Endothelial cell of umbilical vein (primary cell): ENCODE measurements at regions not wholly inside any gene's neighbourhood (a gene's known extent, or its start where the extent isn't known, plus 50 kb on each side); places are given as distances from the start of the nearest gene placed in this dataset.

ENCODE experiments used
- BruUV-seq: library from RNA; stranded (reverse); fragments of 400-500 nt; replicated peaks from 2 replicates; lab custom pipeline; 2021; lab: Mats Ljungman, UMichigan
- CTCF ChIA-PET: fragments of 300-600, 350-600 bp; sonication (Branson Sonifier 250); formaldehyde crosslinking; loops from one replicate; lab custom pipeline; 2021; ENCODE audit warnings: antibody characterized with exemption, inconsistent platforms; lab: Charles Lee
- POLR2A ChIA-PET: fragments of 300-600, 350-600 bp; sonication (Branson Sonifier 250); formaldehyde crosslinking; loops from one replicate; lab custom pipeline; 2021; ENCODE audit warnings: antibody characterized with exemption, inconsistent platforms; lab: Charles Lee
- DNase-seq: peaks from one replicate; pipeline ENCODE4 v3.0.0-alpha.2; 2011; ENCODE audit warnings: low read depth, low spot score
- FAIRE-seq: peaks from 2 replicates; lab custom pipeline; 2011; peaks lifted over from hg19 to GRCh38; lab: Jason Lieb, UNC
- H2AFZ ChIP-seq: 2 replicates; pipeline ENCODE4 v1.6.0; 2012; ENCODE audit warnings: low read depth, low read length, control low read depth, inconsistent platforms
- H3K27ac ChIP-seq: 2 replicates; pipeline ENCODE4 v1.5.1; 2011; ENCODE audit warnings: low read depth, mild to moderate bottlenecking, control low read depth, low read length, moderate library complexity; ENCODE audit not compliant: insufficient read depth
- H3K27me3 ChIP-seq, 2 experiments: 2 replicates each; pipeline versions ENCODE4 v1.6.0 to v1.6.1; 2011; ENCODE audit warnings: low read length in 2 of 2, mixed read lengths in 1 of 2; ENCODE audit not compliant: control insufficient read depth in 2 of 2, insufficient read depth in 2 of 2
- H3K36me3 ChIP-seq, 2 experiments: 2 replicates in 1 of 2; 3 replicates in 1 of 2; pipeline ENCODE4 v1.5.1; 2011; ENCODE audit warnings: low read length in 2 of 2, mild to moderate bottlenecking in 1 of 2, moderate library complexity in 1 of 2; ENCODE audit not compliant: control insufficient read depth in 2 of 2, insufficient read depth in 2 of 2; ENCODE audit errors: extremely low read depth in 1 of 2
- H3K4me1 ChIP-seq: 3 replicates; pipeline ENCODE4 v1.5.1; 2011; ENCODE audit warnings: mild to moderate bottlenecking, low read length; ENCODE audit not compliant: control insufficient read depth, insufficient read depth; ENCODE audit errors: extremely low read depth
- H3K4me2 ChIP-seq: 2 replicates; pipeline ENCODE4 v1.6.1; 2011; ENCODE audit warnings: low read length, control low read depth, mixed read lengths; ENCODE audit not compliant: insufficient read depth
- H3K4me3 ChIP-seq, 3 experiments: fragments of 200-600 bp in 1 of 3; sonication (generic), shearing (Covaris generic) in 1 of 3; replicated peaks in 1 of 3; 2 replicates each; pipeline ENCODE4 v1.5.1; 2011 to 2016; ENCODE audit warnings: control low read depth in 3 of 3, low read length in 3 of 3, mild to moderate bottlenecking in 2 of 3, inconsistent platforms in 1 of 3, low read depth in 1 of 3, moderate library complexity in 1 of 3; ENCODE audit not compliant: insufficient read depth in 1 of 3
- H3K79me2 ChIP-seq: 2 replicates; pipeline ENCODE4 v1.6.0; 2012; ENCODE audit warnings: low read length, inconsistent platforms; ENCODE audit not compliant: control insufficient read depth, insufficient read depth
- H3K9ac ChIP-seq: replicated peaks from 2 replicates; pipeline ENCODE3; 2011; ENCODE audit warnings: low read length, control low read depth; ENCODE audit not compliant: insufficient read depth; ENCODE audit errors: extremely low read depth
- H3K9me1 ChIP-seq: replicated peaks from 3 replicates; pipeline ENCODE4 v1.6.0; 2011; ENCODE audit warnings: mild to moderate bottlenecking, low read length; ENCODE audit not compliant: control insufficient read depth, insufficient read depth; ENCODE audit errors: extremely low read depth
- H3K9me3 ChIP-seq: replicated peaks from 2 replicates; pipeline ENCODE4 v1.5.1; 2012; ENCODE audit warnings: low read length, inconsistent platforms; ENCODE audit not compliant: control insufficient read depth, insufficient read depth
- H4K20me1 ChIP-seq: replicated peaks from 2 replicates; pipeline ENCODE3; 2011; ENCODE audit warnings: mild to moderate bottlenecking, low read length; ENCODE audit not compliant: control insufficient read depth, insufficient read depth; ENCODE audit errors: extremely low read depth
- CTCF ChIP-seq, 2 donors: IDR thresholded peaks; 1 replicate in 1 of 2; 2 replicates in 1 of 2; pipeline ENCODE4 v1.5.1; 2011; ENCODE audit warnings: low read length in 2 of 2, mild to moderate bottlenecking in 2 of 2, moderate library complexity in 2 of 2, control low read depth in 1 of 2, inconsistent platforms in 1 of 2, low read depth in 1 of 2; ENCODE audit not compliant: insufficient read depth in 1 of 2; ENCODE audit errors: extremely low read depth in 1 of 2
- EZH2 ChIP-seq: IDR thresholded peaks from 2 replicates; pipeline ENCODE4 v1.6.1; 2012; ENCODE audit warnings: borderline replicate concordance, low read depth, mild to moderate bottlenecking, moderate library complexity, low read length, inconsistent platforms; ENCODE audit not compliant: severe bottlenecking
- FOS ChIP-seq: IDR thresholded peaks from 2 replicates; pipeline ENCODE4 v1.6.1; 2011; ENCODE audit warnings: mild to moderate bottlenecking, low read length, moderate library complexity, borderline replicate concordance; ENCODE audit not compliant: insufficient read depth
- GATA2 ChIP-seq: IDR thresholded peaks from 2 replicates; pipeline ENCODE4 v1.7.0; 2011; ENCODE audit warnings: low read depth, mild to moderate bottlenecking, moderate library complexity, mixed read lengths, low read length; ENCODE audit not compliant: insufficient read length, insufficient read depth
- JUN ChIP-seq: IDR thresholded peaks from 2 replicates; pipeline ENCODE4 v1.6.1; 2011; ENCODE audit warnings: borderline replicate concordance, low read depth; ENCODE audit not compliant: insufficient read length, insufficient read depth
- MYC ChIP-seq: IDR thresholded peaks from one replicate; pipeline ENCODE4 v1.6.1; 2011; ENCODE audit warnings: mild to moderate bottlenecking, low read depth, low read length
- POLR2A ChIP-seq: IDR thresholded peaks from 2 replicates; pipeline ENCODE4 v1.6.1; 2012; ENCODE audit warnings: low read depth, mild to moderate bottlenecking, control low read depth, low read length
- POLR2AphosphoS5 ChIP-seq: IDR thresholded peaks from 2 replicates; pipeline ENCODE4 v1.6.1; 2012; ENCODE audit warnings: low read depth, mild to moderate bottlenecking, control low read depth, low read length, moderate library complexity; ENCODE audit not compliant: insufficient read depth
- dilution Hi-C: fragments of 300-500 bp; cut with MboI; formaldehyde crosslinking; loops from one replicate; pipeline ENCODE4 v1.15.0; 2019; ENCODE audit warnings: low sequenced_read_pairs; ENCODE audit not compliant: extremely low pct_ligation_motif_present
- intact Hi-C: fragments of 100-400 bp; cut with micrococcal nuclease; formaldehyde crosslinking; loops from one replicate; pipeline ENCODE4 v1.10.0; 2022
- TF ChIP-seq, protein P1 (sequence below): IDR thresholded peaks from 2 replicates; pipeline ENCODE4 v1.6.1; 2011; ENCODE audit not compliant: insufficient read depth, insufficient read length

DNA sequence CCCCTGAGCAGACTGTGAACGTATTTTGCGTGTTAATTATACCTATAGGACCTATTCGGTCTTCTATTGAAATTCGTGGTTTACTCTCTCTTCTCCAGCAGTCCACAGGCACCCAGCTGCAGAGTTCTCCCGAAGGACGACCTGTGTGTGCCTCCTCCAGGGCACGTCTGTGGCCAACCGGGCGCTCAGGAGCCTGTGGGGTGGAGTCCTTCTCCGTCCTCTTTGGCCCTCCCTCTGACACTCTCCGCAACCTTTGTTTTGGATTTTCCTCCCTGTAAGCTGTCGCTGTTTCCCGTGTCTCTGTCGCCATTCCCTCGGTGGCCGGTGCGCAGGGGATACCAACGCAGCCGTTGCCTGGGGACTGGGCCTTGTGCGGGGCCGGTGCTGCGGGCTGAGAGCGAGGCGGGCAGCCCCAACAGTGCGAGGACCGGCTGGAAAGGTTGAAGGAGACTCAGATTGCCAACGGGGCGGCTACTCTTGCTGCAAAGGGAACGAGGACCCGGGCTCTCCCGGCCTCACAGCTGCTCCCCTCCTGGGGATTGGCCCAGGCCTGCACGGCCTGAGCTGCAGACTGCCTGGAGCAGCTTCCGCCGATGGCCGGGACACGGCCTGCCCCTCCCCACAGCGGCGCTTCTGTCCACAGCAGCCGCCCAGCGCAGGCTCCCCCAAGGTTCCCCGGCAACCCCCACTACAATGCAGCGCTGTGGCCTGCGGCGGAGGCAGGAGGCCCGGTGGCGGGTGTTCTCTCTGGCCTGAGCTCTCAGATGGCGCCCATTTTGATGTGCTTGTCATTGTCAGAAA, 221.0 kb downstream of the MTX2 start:
- Histone ChIP-seq H3K9ac (no peak overlapping the region), H3K36me3 (no peaks in the 10 kb centered on the region), H3K9me3 (no peaks in the 10 kb centered on the region), H3K9me1 (no peaks in the 10 kb centered on the region), H3K79me2 (no peaks in the 10 kb centered on the region), H3K4me3 (no peak overlapping the region), H3K27ac (no peak overlapping the region), H4K20me1 (no peaks in the 10 kb centered on the region), H2AFZ (no peak overlapping the region), H3K27me3 (no peaks in the 10 kb centered on the region), H3K4me1 (no peaks in the 10 kb centered on the region), H3K4me2 (no peak overlapping the region)
- intact Hi-C loops = no loop called here
- TF ChIP-seq EZH2 = no peak
- no peak for TF ChIP-seq MYC
- TF ChIP-seq FOS = no peak
- TF ChIP-seq POLR2AphosphoS5 = no peak
- TF ChIP-seq, protein P1, sequence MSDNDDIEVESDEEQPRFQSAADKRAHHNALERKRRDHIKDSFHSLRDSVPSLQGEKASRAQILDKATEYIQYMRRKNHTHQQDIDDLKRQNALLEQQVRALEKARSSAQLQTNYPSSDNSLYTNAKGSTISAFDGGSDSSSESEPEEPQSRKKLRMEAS = no peak
- no peak for TF ChIP-seq GATA2
- TF ChIP-seq POLR2A = no peak
- TF ChIP-seq CTCF (IDR thresholded peaks at IDR 0.05; ENCODE audit: extremely low read depth in 1 of 2, insufficient read depth in 1 of 2, low read depth in 1 of 2, low read length in 2 of 2) = no peak
- no peak for TF ChIP-seq JUN
- DNase-seq = no peak
- dilution Hi-C loops = no loop called here
- no TSS peak for BruUV-seq
- POLR2A ChIA-PET = no interaction called here
- FAIRE-seq = no peak
- CTCF ChIA-PET = interaction anchor here (0.6 to 1.0 kb wide), 2 partner anchors 20 to 24 kb away, joined by 3 read pairs; no protein-coding TSS in a partner anchor
